ENCODE measurements at regions not wholly inside any gene's neighbourhood (a gene's known extent, or its start where the extent isn't known, plus 50 kb on each side); places are given as distances from the start of the nearest gene placed in this dataset.
"Not testable (repeated sequence)": the region's sequence is repeated elsewhere in the genome, so short reads cannot be mapped to it uniquely, and the experiment has no call there.

DNA sequence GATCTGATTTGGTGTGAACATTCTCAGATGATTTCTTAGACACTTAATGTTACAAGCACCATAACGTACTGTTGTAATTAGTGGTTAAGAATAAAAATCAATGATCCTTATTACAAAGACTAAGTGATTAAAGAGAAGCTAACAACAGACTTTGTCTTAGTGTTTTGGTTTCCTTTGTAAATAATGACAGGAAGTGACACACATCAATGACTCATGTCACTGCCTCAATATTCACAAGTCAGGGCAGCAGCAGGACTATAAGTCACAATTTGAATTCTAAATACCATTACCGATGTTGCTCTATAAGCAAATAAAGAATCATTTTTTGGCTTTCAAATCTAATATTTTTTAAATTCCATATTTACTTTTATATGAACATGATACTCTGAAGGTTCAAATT, 115.8 kb upstream of the FAT4 start:
- Histone ChIP-seq H3K36me3 (replicated peaks in 1 of 2; ENCODE audit: control insufficient read depth in 1 of 2, insufficient read depth in 2 of 2, low read length in 2 of 2) (no peaks in the 10 kb centered on the region), H3K4me2 (replicated peaks; ENCODE audit: extremely low read depth, low read length, poor library complexity, severe bottlenecking) (no peak overlapping the region), H3K79me2 (ENCODE audit: insufficient read depth, low read length) (no peaks in the 10 kb centered on the region), H3K27me3 (ENCODE audit: control insufficient read depth in 2 of 2, insufficient read depth in 2 of 2, low read length in 2 of 2) (no peaks in the 10 kb centered on the region), H3K9ac (ENCODE audit: insufficient read depth, low read length, poor library complexity, severe bottlenecking) (no peak overlapping the region), H3K27ac (ENCODE audit: low read depth in 1 of 2, low read length in 2 of 2) (no peak overlapping the region), H3K9me3 (replicated peaks in 1 of 2; ENCODE audit: control insufficient read depth in 1 of 2, insufficient read depth in 1 of 2, low read length in 2 of 2) (peaks cover 0 to 4% of the 10 kb centered on the region in 2 donors), H3K4me1 (ENCODE audit: control insufficient read depth in 1 of 2, insufficient read depth in 2 of 2, low read length in 2 of 2) (no peaks in the 10 kb centered on the region), H2AFZ (ENCODE audit: insufficient read depth, low read depth, low read length, poor library complexity, severe bottlenecking) (no peak overlapping the region), H3K4me3 (replicated peaks in 1 of 3; ENCODE audit: low read depth in 2 of 3, low read length in 3 of 3) (no peak overlapping the region), H4K20me1 (ENCODE audit: insufficient read depth, low read length) (no peaks in the 10 kb centered on the region)
- H3K9me3 Mint-ChIP-seq: peaks cover 3 to 7% (median 5%) of the 10 kb centered on the region in 7 donors
- H3K36me3 Mint-ChIP-seq: no peaks in the 10 kb centered on the region
- no peak overlapping the region for H3K27ac Mint-ChIP-seq
- H3K4me3 Mint-ChIP-seq: no peak overlapping the region
- no peak for TF ChIP-seq CTCF (IDR thresholded peaks at IDR 0.05)
- intact Hi-C loops (cut with micrococcal nuclease): no loop called here
- WGBS (ENCODE audit: insufficient coverage): no CpG with 5 or more reads among the region's 2 CpGs
- H3K27me3 Mint-ChIP-seq (ENCODE audit: low read depth in 3 of 3): no peaks in the 10 kb centered on the region
- DNase-seq: no peak
- no peaks in the 10 kb centered on the region for H3K4me1 Mint-ChIP-seq

GRCh38 chr4:125191874-125192459, 122.8 kb upstream of the FAT4 start:
- H3K4me1 ChIP-seq (ENCODE audit: control insufficient read depth in 1 of 2, insufficient read depth in 2 of 2, low read length in 2 of 2); H3K27me3 ChIP-seq (ENCODE audit: control insufficient read depth in 2 of 2, insufficient read depth in 2 of 2, low read length in 2 of 2); DNase-seq; H3K4me2 ChIP-seq (replicated peaks; ENCODE audit: extremely low read depth, low read length, poor library complexity, severe bottlenecking); H3K36me3 Mint-ChIP-seq; H4K20me1 ChIP-seq (ENCODE audit: insufficient read depth, low read length); intact Hi-C loops (cut with micrococcal nuclease); H3K4me1 Mint-ChIP-seq; H3K4me3 ChIP-seq (replicated peaks in 1 of 3; ENCODE audit: low read depth in 2 of 3, low read length in 3 of 3); H3K4me3 Mint-ChIP-seq; H3K79me2 ChIP-seq (ENCODE audit: insufficient read depth, low read length); H3K27ac Mint-ChIP-seq; H3K36me3 ChIP-seq (replicated peaks in 1 of 2; ENCODE audit: control insufficient read depth in 1 of 2, insufficient read depth in 2 of 2, low read length in 2 of 2); H3K9ac ChIP-seq (ENCODE audit: insufficient read depth, low read length, poor library complexity, severe bottlenecking); H3K27ac ChIP-seq (ENCODE audit: low read depth in 1 of 2, low read length in 2 of 2); H3K27me3 Mint-ChIP-seq (ENCODE audit: low read depth in 3 of 3); H2AFZ ChIP-seq (ENCODE audit: insufficient read depth, low read depth, low read length, poor library complexity, severe bottlenecking): not testable (repeated sequence)
- peaks cover 0 to 20% (median 9%) of the 10 kb centered on the region in 7 donors for H3K9me3 Mint-ChIP-seq
- peaks cover 5 to 18% of the 10 kb centered on the region in 2 donors for H3K9me3 ChIP-seq (replicated peaks in 1 of 2; ENCODE audit: control insufficient read depth in 1 of 2, insufficient read depth in 1 of 2, low read length in 2 of 2)
- 95% methylated on average over 26 of the region's 30 CpGs for WGBS (ENCODE audit: insufficient coverage)
